K562 (cell line): ENCODE measurements at regions not wholly inside any gene's neighbourhood (a gene's known extent, or its start where the extent isn't known, plus 50 kb on each side); places are given as distances from the start of the nearest gene placed in this dataset.

ENCODE experiments used
- ATAC-seq: fragments of 200-7000 bp; cut with Tn5 transposase; 3 replicates; pipeline ENCODE4 v1.9.1; 2020; ENCODE audit warnings: moderate library complexity
- BruUV-seq: library from RNA; stranded (reverse); fragments of 400-500 nt; replicated peaks from 2 replicates; lab custom pipeline; 2021; lab: Mats Ljungman, UMichigan
- CTCF ChIA-PET: fragments of 300-600 bp; formaldehyde crosslinking; extraction: SDS; loops from one replicate; lab custom pipeline; 2021; ENCODE audit warnings: low intra/inter-chr PET ratio; lab: Yijun Ruan, JAX
- POLR2A ChIA-PET: fragments of 300-600, 350-650 bp; sonication (Branson Sonifier 250); formaldehyde crosslinking; extraction: SDS; loops from one replicate; lab custom pipeline; 2021; ENCODE audit warnings: antibody characterized with exemption, inconsistent platforms; lab: Yijun Ruan, JAX
- DNase-seq, 4 experiments: peaks; one replicate each; pipeline versions ENCODE4 v3.0.0 to v3.0.0-alpha.2; 2011 to 2018; ENCODE audit warnings: low spot score in 3 of 4, mixed read lengths in 3 of 4; ENCODE audit errors: extremely low read depth in 1 of 4
- FAIRE-seq: peaks from 2 replicates; lab custom pipeline; 2011; peaks lifted over from hg19 to GRCh38; lab: Jason Lieb, UNC
- H2AFZ ChIP-seq: 2 replicates; pipeline ENCODE4 v1.6.0; 2011; ENCODE audit warnings: low read depth, low read length, control low read depth, inconsistent platforms
- H3K27ac ChIP-seq: fragments of 200-600 bp; 3 replicates; pipeline ENCODE4 v1.8.0; 2011; ENCODE audit warnings: low read depth, mild to moderate bottlenecking, control low read depth, inconsistent platforms, low read length, moderate library complexity, mixed read lengths; ENCODE audit errors: extremely low read depth
- H3K27me3 ChIP-seq, 2 experiments: fragments of 300-600 bp in 1 of 2; 2 replicates in 1 of 2; 3 replicates in 1 of 2; pipeline versions ENCODE4 v1.6.0 to v1.8.0; 2011; ENCODE audit warnings: inconsistent platforms in 2 of 2, low read length in 2 of 2, mild to moderate bottlenecking in 1 of 2, mixed read lengths in 1 of 2, moderate library complexity in 1 of 2; ENCODE audit not compliant: control insufficient read depth in 2 of 2, insufficient read depth in 2 of 2
- H3K36me3 ChIP-seq: fragments of 300-600 bp; 3 replicates; pipeline ENCODE4 v1.8.0; 2011; ENCODE audit warnings: mild to moderate bottlenecking, low read length, inconsistent platforms; ENCODE audit not compliant: control insufficient read depth, insufficient read depth
- H3K4me1 ChIP-seq, 2 experiments: fragments of 200-600 bp in 1 of 2; replicated peaks in 1 of 2; 2 replicates in 1 of 2; 3 replicates in 1 of 2; pipeline versions ENCODE4 v1.5.1 to v1.8.0; 2011; ENCODE audit warnings: inconsistent platforms in 2 of 2, low read length in 2 of 2, mild to moderate bottlenecking in 1 of 2, mixed read lengths in 1 of 2, moderate library complexity in 1 of 2; ENCODE audit not compliant: control insufficient read depth in 2 of 2, insufficient read depth in 2 of 2
- H3K4me2 ChIP-seq: 2 replicates; pipeline ENCODE4 v1.6.1; 2011; ENCODE audit warnings: low read length, control low read depth, inconsistent platforms, mixed read lengths; ENCODE audit not compliant: insufficient read depth
- H3K4me3 ChIP-seq: fragments of 200-600 bp; sonication (generic), shearing (Covaris generic); 2 replicates; pipeline ENCODE4 v1.5.1; 2016; ENCODE audit warnings: control low read depth, inconsistent platforms
- H3K79me2 ChIP-seq: fragments of 200-600 bp; 3 replicates; pipeline ENCODE4 v1.8.0; 2011; ENCODE audit warnings: low read length, inconsistent platforms; ENCODE audit not compliant: control insufficient read depth, insufficient read depth
- H3K9ac ChIP-seq, 2 experiments: 2 replicates each; pipeline versions ENCODE4 v1.6.0 to v1.6.1; 2011; ENCODE audit warnings: low read depth in 2 of 2, low read length in 2 of 2, control low read depth in 1 of 2, inconsistent platforms in 1 of 2, mild to moderate bottlenecking in 1 of 2, mixed read lengths in 1 of 2; ENCODE audit not compliant: insufficient read depth in 1 of 2
- H3K9me1 ChIP-seq: one replicate; pipeline ENCODE4 v1.6.0; 2011; ENCODE audit warnings: inconsistent platforms, mild to moderate bottlenecking, low read length, moderate library complexity; ENCODE audit not compliant: control insufficient read depth, insufficient read depth
- H3K9me3 ChIP-seq: replicated peaks from 2 replicates; pipeline ENCODE4 v1.5.1; 2011; ENCODE audit warnings: low read depth, low read length, inconsistent platforms; ENCODE audit not compliant: control insufficient read depth, insufficient read depth
- H4K20me1 ChIP-seq: replicated peaks from 2 replicates; pipeline ENCODE4 v1.6.1; 2011; ENCODE audit warnings: low read length, inconsistent platforms, mixed read lengths; ENCODE audit not compliant: control insufficient read depth, insufficient read depth
- ATF7 ChIP-seq: fragments of 450-650 bp; IDR thresholded peaks from 2 replicates; pipeline ENCODE4 v1.7.1; 2014; ENCODE audit warnings: mild to moderate bottlenecking, moderate library complexity
- NFE2L1 ChIP-seq: fragments of 450-650 bp; IDR thresholded peaks from 2 replicates; pipeline ENCODE4 v1.6.1; 2016; ENCODE audit warnings: missing genetic modification characterization, low read depth, mild to moderate bottlenecking, missing compliant biosample characterization, moderate library complexity, borderline replicate concordance
- NFIX ChIP-seq: fragments of 250-450 bp; sonication (Bioruptor Pico); IDR thresholded peaks from 2 replicates; pipeline ENCODE4 v1.4.0; 2020; ENCODE audit warnings: low read depth, mild to moderate bottlenecking, moderate library complexity
- RAD21 ChIP-seq, 2 experiments: fragments of 250-450 bp in 1 of 2; fragments of 450-650 bp in 1 of 2; sonication (Bioruptor Pico) in 1 of 2; formaldehyde crosslinking in 1 of 2; IDR thresholded peaks in 1 of 2; conservative IDR thresholded peaks in 1 of 2; 2 replicates each; pipeline versions ENCODE4 v1.4.0 to v1.8.0; 2020 to 2022; ENCODE audit warnings: mild to moderate bottlenecking in 2 of 2, moderate library complexity in 1 of 2
- ZNF143 ChIP-seq: sonication (generic); formaldehyde crosslinking; IDR thresholded peaks from 2 replicates; pipeline ENCODE4 v1.9.0; 2022; ENCODE audit warnings: mild to moderate bottlenecking, missing genetic modification reagents
- ZNF408 ChIP-seq: fragments of 250-450 bp; sonication (Bioruptor Pico); IDR thresholded peaks from 2 replicates; pipeline ENCODE4 v1.4.0; 2020; ENCODE audit warnings: low read depth, mild to moderate bottlenecking, moderate library complexity
- ZZZ3 ChIP-seq: fragments of 450-650 bp; IDR thresholded peaks from 2 replicates; pipeline ENCODE4 v1.6.1; 2016; ENCODE audit warnings: antibody characterized with exemption, mild to moderate bottlenecking, moderate library complexity
- whole genome bisulfite sequencing: fragments of 100-300 bp; shearing (Covaris generic); methylation state at CpG from one replicate; pipeline ENCODE4 v1.1.6; 2016; ENCODE audit warnings: low coverage, mixed read lengths; ENCODE audit not compliant: insufficient coverage; ENCODE audit errors: missing lambda C conversion rate; 5-methylcytosine and 5-hydroxymethylcytosine counted together
- in situ Hi-C: fragments of 300-500 bp; cut with MboI; formaldehyde crosslinking; loops from 4 replicates; pipeline ENCODE4 v1.15.0; 2018; ENCODE audit warnings: inconsistent platforms, mixed read lengths
- intact Hi-C: fragments of 100-400 bp; cut with micrococcal nuclease; formaldehyde crosslinking; loops from 2 replicates; pipeline ENCODE4 v1.14.2; 2022
- TF ChIP-seq, protein P1 (sequence below): sonication (generic); formaldehyde crosslinking; IDR thresholded peaks from 2 replicates; pipeline ENCODE4 v1.8.0; 2023; ENCODE audit warnings: mild to moderate bottlenecking, missing genetic modification reagents
- TF ChIP-seq, protein P2 (sequence below): fragments of 450-650 bp; IDR thresholded peaks from 2 replicates; pipeline ENCODE4 v1.6.1; 2017; ENCODE audit warnings: antibody characterized with exemption
- TF ChIP-seq, protein P3 (sequence below): conservative IDR thresholded peaks from 2 replicates; pipeline ENCODE4 v1.6.1; 2011; ENCODE audit warnings: low read depth, mild to moderate bottlenecking, low read length; ENCODE audit not compliant: control insufficient read depth
- TF ChIP-seq, protein P4 (sequence below), 2 experiments: IDR thresholded peaks; 2 replicates each; pipeline ENCODE4 v1.6.1; 2012; ENCODE audit warnings: improper control_type of control experiment in 2 of 2, low read depth in 2 of 2, low read length in 2 of 2, borderline replicate concordance in 1 of 2
- TF ChIP-seq, protein P5 (sequence below), 2 experiments: fragments of 200-800 bp in 1 of 2; sonication (Bioruptor generic) in 1 of 2; sonication (generic) in 1 of 2; formaldehyde crosslinking in 1 of 2; IDR thresholded peaks in 1 of 2; conservative IDR thresholded peaks in 1 of 2; 2 replicates each; pipeline versions ENCODE4 v1.5.0 to v1.6.1; 2016 to 2020; ENCODE audit warnings: missing compliant biosample characterization in 1 of 2, missing genetic modification characterization in 1 of 2, missing genetic modification reagents in 1 of 2

DNA sequence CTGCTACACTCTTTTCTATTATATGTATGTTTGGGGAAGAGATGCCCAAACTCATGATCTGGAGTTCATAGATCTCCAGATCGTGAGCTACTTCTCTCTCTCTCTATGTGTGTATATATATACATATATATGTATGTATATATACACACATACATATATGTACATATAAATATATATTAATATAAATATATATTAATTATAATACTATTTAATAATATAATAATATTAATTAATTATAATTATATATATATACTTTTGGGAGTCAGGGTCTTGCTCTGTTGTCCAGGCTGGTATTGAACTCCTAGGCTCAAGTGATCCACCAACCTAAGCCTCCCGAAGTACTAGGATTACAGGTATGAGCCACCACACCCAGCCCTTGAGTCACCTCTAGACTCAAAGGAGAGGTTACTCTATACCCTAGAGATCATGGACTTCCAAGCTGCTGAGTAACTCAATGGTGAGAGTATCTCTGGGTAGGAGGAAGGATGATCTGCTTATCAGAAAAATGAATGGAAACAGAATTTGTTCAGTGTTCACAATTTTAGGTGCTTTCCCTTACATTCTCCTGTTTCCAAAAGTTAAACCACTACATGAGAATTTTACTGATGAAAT is 463.5 kb upstream of the TRIB2 start:
- H3K27me3 ChIP-seq = no peaks in the 10 kb centered on the region
- ChIA-PET POLR2A (interaction anchor here (0.8 to 1.8 kb wide), 6 partner anchors 8 to 463 kb away, joined by 3 to 5 read pairs (median 4); partner anchors contain the start of gene TRIB2), CTCF (no interaction called here)
- no peak overlapping the region for H3K27ac ChIP-seq
- intact Hi-C loops = no loop called here
- DNase-seq (peak in 2 of 4 experiments; percentile 16 to 17), FAIRE-seq (no peak), ATAC-seq (peak; percentile 63; the same call in 2 of the 3 replicates)
- in situ Hi-C loops = no loop called here
- H3K36me3 ChIP-seq = no peaks in the 10 kb centered on the region
- no peak overlapping the region for H3K9ac ChIP-seq
- H3K4me2 ChIP-seq = no peak overlapping the region
- no peak overlapping the region for H2AFZ ChIP-seq
- H3K4me1 ChIP-seq = peaks cover 3 to 16% of the 10 kb centered on the region in 2 experiments; a peak in 4 of 5 replicates
- no TSS peak for BruUV-seq
- H3K4me3 ChIP-seq = no peak overlapping the region
- H3K79me2 ChIP-seq = no peaks in the 10 kb centered on the region
- WGBS = 74% methylated on average over 2 of the region's 2 CpGs
- H3K9me3 ChIP-seq = no peaks in the 10 kb centered on the region
- H4K20me1 ChIP-seq = no peaks in the 10 kb centered on the region
- H3K9me1 ChIP-seq = no peaks in the 10 kb centered on the region
- TF ChIP-seq, protein P1, sequence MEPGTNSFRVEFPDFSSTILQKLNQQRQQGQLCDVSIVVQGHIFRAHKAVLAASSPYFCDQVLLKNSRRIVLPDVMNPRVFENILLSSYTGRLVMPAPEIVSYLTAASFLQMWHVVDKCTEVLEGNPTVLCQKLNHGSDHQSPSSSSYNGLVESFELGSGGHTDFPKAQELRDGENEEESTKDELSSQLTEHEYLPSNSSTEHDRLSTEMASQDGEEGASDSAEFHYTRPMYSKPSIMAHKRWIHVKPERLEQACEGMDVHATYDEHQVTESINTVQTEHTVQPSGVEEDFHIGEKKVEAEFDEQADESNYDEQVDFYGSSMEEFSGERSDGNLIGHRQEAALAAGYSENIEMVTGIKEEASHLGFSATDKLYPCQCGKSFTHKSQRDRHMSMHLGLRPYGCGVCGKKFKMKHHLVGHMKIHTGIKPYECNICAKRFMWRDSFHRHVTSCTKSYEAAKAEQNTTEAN (CRISPR knock-in tag) = no peak
- TF ChIP-seq, protein P2, sequence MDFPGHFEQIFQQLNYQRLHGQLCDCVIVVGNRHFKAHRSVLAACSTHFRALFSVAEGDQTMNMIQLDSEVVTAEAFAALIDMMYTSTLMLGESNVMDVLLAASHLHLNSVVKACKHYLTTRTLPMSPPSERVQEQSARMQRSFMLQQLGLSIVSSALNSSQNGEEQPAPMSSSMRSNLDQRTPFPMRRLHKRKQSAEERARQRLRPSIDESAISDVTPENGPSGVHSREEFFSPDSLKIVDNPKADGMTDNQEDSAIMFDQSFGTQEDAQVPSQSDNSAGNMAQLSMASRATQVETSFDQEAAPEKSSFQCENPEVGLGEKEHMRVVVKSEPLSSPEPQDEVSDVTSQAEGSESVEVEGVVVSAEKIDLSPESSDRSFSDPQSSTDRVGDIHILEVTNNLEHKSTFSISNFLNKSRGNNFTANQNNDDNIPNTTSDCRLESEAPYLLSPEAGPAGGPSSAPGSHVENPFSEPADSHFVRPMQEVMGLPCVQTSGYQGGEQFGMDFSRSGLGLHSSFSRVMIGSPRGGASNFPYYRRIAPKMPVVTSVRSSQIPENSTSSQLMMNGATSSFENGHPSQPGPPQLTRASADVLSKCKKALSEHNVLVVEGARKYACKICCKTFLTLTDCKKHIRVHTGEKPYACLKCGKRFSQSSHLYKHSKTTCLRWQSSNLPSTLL = no peak
- TF ChIP-seq, protein P3, sequence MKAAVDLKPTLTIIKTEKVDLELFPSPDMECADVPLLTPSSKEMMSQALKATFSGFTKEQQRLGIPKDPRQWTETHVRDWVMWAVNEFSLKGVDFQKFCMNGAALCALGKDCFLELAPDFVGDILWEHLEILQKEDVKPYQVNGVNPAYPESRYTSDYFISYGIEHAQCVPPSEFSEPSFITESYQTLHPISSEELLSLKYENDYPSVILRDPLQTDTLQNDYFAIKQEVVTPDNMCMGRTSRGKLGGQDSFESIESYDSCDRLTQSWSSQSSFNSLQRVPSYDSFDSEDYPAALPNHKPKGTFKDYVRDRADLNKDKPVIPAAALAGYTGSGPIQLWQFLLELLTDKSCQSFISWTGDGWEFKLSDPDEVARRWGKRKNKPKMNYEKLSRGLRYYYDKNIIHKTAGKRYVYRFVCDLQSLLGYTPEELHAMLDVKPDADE = no peak
- TF ChIP-seq ZZZ3 (no peak), ZNF408 (CRISPR knock-in tag) (no peak), RAD21 (CRISPR knock-in tag; conservative IDR thresholded peaks at IDR 0.05 in 1 of 2, IDR thresholded peaks at IDR 0.05 in 1 of 2) (no peak), NFIX (CRISPR knock-in tag) (no peak), ZNF143 (CRISPR knock-in tag) (no peak), NFE2L1 (no peak), ATF7 (no peak)
- TF ChIP-seq, protein P4, sequence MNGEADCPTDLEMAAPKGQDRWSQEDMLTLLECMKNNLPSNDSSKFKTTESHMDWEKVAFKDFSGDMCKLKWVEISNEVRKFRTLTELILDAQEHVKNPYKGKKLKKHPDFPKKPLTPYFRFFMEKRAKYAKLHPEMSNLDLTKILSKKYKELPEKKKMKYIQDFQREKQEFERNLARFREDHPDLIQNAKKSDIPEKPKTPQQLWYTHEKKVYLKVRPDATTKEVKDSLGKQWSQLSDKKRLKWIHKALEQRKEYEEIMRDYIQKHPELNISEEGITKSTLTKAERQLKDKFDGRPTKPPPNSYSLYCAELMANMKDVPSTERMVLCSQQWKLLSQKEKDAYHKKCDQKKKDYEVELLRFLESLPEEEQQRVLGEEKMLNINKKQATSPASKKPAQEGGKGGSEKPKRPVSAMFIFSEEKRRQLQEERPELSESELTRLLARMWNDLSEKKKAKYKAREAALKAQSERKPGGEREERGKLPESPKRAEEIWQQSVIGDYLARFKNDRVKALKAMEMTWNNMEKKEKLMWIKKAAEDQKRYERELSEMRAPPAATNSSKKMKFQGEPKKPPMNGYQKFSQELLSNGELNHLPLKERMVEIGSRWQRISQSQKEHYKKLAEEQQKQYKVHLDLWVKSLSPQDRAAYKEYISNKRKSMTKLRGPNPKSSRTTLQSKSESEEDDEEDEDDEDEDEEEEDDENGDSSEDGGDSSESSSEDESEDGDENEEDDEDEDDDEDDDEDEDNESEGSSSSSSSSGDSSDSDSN (IDR thresholded peaks at IDR 0.05; ENCODE audit: borderline replicate concordance in 1 of 2, low read depth in 2 of 2, low read length in 2 of 2) = no peak
- TF ChIP-seq, protein P5, sequence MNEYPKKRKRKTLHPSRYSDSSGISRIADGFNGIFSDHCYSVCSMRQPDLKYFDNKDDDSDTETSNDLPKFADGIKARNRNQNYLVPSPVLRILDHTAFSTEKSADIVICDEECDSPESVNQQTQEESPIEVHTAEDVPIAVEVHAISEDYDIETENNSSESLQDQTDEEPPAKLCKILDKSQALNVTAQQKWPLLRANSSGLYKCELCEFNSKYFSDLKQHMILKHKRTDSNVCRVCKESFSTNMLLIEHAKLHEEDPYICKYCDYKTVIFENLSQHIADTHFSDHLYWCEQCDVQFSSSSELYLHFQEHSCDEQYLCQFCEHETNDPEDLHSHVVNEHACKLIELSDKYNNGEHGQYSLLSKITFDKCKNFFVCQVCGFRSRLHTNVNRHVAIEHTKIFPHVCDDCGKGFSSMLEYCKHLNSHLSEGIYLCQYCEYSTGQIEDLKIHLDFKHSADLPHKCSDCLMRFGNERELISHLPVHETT (CRISPR knock-in tag; conservative IDR thresholded peaks at IDR 0.05 in 1 of 2, IDR thresholded peaks at IDR 0.05 in 1 of 2) = no peak
